ENCODE measurements at regions not wholly inside any gene's neighbourhood (a gene's known extent, or its start where the extent isn't known, plus 50 kb on each side); places are given as distances from the start of the nearest gene placed in this dataset.
"Not testable (repeated sequence)": the region's sequence is repeated elsewhere in the genome, so short reads cannot be mapped to it uniquely, and the experiment has no call there.

GRCh38 chrX:42342981-42343380, 419.6 kb upstream of the CASK start:
- not testable (repeated sequence) for DNase-seq (ENCODE audit: low read depth in 2 of 3, low spot score in 2 of 3)
